ENCODE measurements at regions not wholly inside any gene's neighbourhood (a gene's known extent, or its start where the extent isn't known, plus 50 kb on each side); places are given as distances from the start of the nearest gene placed in this dataset.

DNA sequence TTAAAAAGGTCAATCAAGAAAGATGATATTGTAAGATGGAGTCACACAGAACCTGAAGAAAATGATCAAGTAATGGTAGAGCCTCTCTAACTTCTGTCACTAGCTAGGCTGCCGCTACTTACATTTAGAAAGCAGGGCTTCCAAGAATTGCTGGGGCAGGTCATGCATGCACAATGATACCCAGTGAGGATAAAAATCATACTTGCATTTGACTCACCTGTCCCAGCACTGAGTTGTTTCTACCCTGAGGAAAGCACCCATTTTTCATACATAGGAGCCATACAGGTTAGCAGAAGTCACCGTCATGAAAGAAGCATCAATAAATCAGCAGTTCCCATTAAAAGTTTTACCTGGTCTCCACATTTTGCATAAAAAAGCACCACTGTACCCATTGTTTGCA is 662.3 kb upstream of the FANCL start:
- intact Hi-C loops (cut with DNase I; ENCODE audit: low total_unique reads): no loop called here
- WGBS, 2 donors (ENCODE audit: low coverage in 1 of 2): 76 to 79% methylated on average over 2 of the region's 2 CpGs

DNA sequence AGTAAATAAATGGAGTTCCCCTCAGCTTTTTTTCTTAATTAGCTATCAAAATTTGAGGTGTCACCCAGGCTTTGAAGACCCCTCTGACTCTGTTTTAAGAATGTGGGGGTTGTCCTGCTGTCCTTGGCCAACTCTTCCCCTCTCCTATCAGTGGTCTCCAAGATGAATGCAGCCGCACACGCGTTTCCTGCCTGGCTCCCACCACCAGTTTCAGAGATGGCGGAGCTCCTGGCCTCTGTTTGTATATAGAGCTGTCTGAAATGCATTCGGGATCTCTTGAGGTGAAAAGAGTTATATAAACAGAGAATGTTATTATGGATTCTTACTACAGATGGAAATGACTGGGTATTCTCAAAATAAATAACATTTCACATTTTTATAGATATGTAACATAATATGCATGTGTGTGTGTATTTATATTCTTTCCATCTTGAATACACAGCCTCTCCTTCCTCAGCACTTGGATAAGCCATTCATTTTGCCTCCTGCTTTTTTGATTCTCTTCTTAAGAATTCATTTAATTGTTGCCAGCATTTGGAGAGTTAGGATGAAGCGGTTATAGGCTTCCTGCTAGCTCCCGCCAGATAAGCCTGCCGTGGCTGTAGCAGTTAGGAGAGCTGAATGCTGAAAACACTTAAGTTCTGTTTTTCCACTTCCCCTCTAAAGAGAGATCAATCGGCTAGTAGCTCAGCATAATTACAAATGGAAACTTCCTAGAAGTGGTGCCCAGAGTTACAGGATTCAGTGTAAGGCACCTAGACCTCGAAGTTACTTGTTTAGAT is 659.3 kb upstream of the FANCL start:
- 28 to 47% methylated on average over 6 to 10 of the region's 10 CpGs for WGBS, 2 donors (ENCODE audit: low coverage in 1 of 2)
- no peak for DNase-seq
- Histone ChIP-seq H3K9me3 (no peaks in the 10 kb centered on the region), H3K4me1 (no peaks in the 10 kb centered on the region), H3K36me3 (no peaks in the 10 kb centered on the region), H3K4me3 (no peak overlapping the region), H3K27me3 (no peaks in the 10 kb centered on the region), H3K27ac (no peak overlapping the region)
- in situ Hi-C loops (cut with MboI; ENCODE audit: low pct_ligation_motif_present in 1 of 4, low pct_unique_long_range_greater_than_20kb in 1 of 4, low sequenced_read_pairs in 3 of 4) (no loop called here), intact Hi-C loops (cut with DNase I; ENCODE audit: low total_unique reads) (no loop called here)
- TF ChIP-seq EP300 (IDR thresholded peaks at IDR 0.05; ENCODE audit: low read depth) (no peak), POLR2A (IDR thresholded peaks at IDR 0.05) (no peak), POLR2AphosphoS5 (IDR thresholded peaks at IDR 0.05) (no peak)
- TF ChIP-seq, protein P1, sequence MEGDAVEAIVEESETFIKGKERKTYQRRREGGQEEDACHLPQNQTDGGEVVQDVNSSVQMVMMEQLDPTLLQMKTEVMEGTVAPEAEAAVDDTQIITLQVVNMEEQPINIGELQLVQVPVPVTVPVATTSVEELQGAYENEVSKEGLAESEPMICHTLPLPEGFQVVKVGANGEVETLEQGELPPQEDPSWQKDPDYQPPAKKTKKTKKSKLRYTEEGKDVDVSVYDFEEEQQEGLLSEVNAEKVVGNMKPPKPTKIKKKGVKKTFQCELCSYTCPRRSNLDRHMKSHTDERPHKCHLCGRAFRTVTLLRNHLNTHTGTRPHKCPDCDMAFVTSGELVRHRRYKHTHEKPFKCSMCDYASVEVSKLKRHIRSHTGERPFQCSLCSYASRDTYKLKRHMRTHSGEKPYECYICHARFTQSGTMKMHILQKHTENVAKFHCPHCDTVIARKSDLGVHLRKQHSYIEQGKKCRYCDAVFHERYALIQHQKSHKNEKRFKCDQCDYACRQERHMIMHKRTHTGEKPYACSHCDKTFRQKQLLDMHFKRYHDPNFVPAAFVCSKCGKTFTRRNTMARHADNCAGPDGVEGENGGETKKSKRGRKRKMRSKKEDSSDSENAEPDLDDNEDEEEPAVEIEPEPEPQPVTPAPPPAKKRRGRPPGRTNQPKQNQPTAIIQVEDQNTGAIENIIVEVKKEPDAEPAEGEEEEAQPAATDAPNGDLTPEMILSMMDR (IDR thresholded peaks at IDR 0.05): no peak

More for the DNA sequence above, 662.3 kb upstream of the FANCL start:
- H3K9me3 ChIP-seq: no peaks in the 10 kb centered on the region
- H3K4me1 ChIP-seq: no peaks in the 10 kb centered on the region
- in situ Hi-C loops (cut with MboI; ENCODE audit: low pct_ligation_motif_present in 1 of 4, low pct_unique_long_range_greater_than_20kb in 1 of 4, low sequenced_read_pairs in 3 of 4): no loop called here
- H3K4me3 ChIP-seq: no peak overlapping the region
- no peak overlapping the region for H3K27ac ChIP-seq
- DNase-seq: no peak
- no peaks in the 10 kb centered on the region for H3K36me3 ChIP-seq
- no peak for TF ChIP-seq POLR2AphosphoS5 (IDR thresholded peaks at IDR 0.05)
- TF ChIP-seq, protein P1 (IDR thresholded peaks at IDR 0.05): no peak
- TF ChIP-seq POLR2A (IDR thresholded peaks at IDR 0.05): no peak
- TF ChIP-seq EP300 (IDR thresholded peaks at IDR 0.05; ENCODE audit: low read depth): no peak
- no peaks in the 10 kb centered on the region for H3K27me3 ChIP-seq

DNA sequence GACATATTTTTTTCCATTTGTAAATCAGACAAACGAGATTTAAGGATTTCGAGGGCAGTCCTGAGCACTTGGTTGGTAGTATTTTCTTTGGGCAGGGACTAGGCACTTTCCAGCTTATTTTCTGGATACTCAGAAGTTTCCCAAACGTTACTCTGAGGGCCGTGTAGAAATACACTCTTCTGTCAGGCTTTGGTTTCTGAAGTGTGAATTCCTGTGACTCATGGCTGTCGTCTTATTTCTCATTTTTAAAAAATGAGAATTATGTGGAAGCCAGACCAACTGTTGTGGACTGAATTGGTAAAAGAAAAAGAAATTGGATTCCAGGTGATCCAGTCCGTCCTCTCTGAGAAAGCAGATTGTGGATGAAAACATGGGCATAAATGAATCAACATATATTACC is 658.6 kb upstream of the FANCL start:
- WGBS, 2 donors (ENCODE audit: low coverage in 1 of 2): 68 to 88% methylated on average over 4 to 6 of the region's 6 CpGs
- intact Hi-C loops (cut with DNase I; ENCODE audit: low total_unique reads): no loop called here
- no peaks in the 10 kb centered on the region for H3K9me3 ChIP-seq

DNA sequence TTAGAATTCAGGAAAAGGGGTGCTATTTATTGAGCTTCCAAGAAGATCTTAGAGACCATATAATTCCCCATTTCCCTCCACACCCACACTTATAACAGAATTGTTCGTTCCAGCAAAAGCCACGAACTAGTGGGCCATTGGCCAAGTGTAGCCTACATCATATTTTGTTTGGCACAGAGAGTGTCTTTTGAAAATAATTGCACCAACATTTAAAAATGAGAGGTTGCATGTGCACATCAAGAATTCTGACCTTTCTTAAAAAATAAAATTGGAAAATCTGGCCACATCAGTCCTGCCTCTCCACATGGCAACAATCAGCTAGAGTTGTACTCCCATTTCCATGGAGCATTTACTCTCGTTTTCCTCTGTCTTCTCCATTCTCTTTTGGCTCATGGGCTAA is 655.5 kb upstream of the FANCL start:
- H3K27me3 ChIP-seq: no peaks in the 10 kb centered on the region
- H3K9me3 ChIP-seq: no peaks in the 10 kb centered on the region
- no peaks in the 10 kb centered on the region for H3K4me1 ChIP-seq
- H3K4me3 ChIP-seq: no peak overlapping the region
- no peaks in the 10 kb centered on the region for H3K36me3 ChIP-seq
- no peak overlapping the region for H3K27ac ChIP-seq
- intact Hi-C loops (cut with DNase I; ENCODE audit: low total_unique reads): no loop called here
- DNase-seq: no peak
- in situ Hi-C loops (cut with MboI; ENCODE audit: low pct_ligation_motif_present in 1 of 4, low pct_unique_long_range_greater_than_20kb in 1 of 4, low sequenced_read_pairs in 3 of 4): no loop called here
- TF ChIP-seq EP300 (IDR thresholded peaks at IDR 0.05; ENCODE audit: low read depth): no peak
- 36 to 44% methylated on average over 3 of the region's 3 CpGs for WGBS, 2 donors (ENCODE audit: low coverage in 1 of 2)

More for the DNA sequence above, 658.6 kb upstream of the FANCL start:
- Histone ChIP-seq H3K27ac (no peak overlapping the region), H3K27me3 (no peaks in the 10 kb centered on the region), H3K36me3 (no peaks in the 10 kb centered on the region), H3K4me1 (no peaks in the 10 kb centered on the region), H3K4me3 (no peak overlapping the region)
- in situ Hi-C loops (cut with MboI; ENCODE audit: low pct_ligation_motif_present in 1 of 4, low pct_unique_long_range_greater_than_20kb in 1 of 4, low sequenced_read_pairs in 3 of 4): no loop called here
- TF ChIP-seq, protein P1 (IDR thresholded peaks at IDR 0.05): no peak
- TF ChIP-seq POLR2A (IDR thresholded peaks at IDR 0.05) (no peak), EP300 (IDR thresholded peaks at IDR 0.05; ENCODE audit: low read depth) (no peak), POLR2AphosphoS5 (IDR thresholded peaks at IDR 0.05) (no peak)
- no peak for DNase-seq

All from transverse colon (tissue), 4 donors.